ENCODE measurements at regions not wholly inside any gene's neighbourhood (a gene's known extent, or its start where the extent isn't known, plus 50 kb on each side); places are given as distances from the start of the nearest gene placed in this dataset.

- no peak for DNase-seq
- Histone ChIP-seq H3K27me3 (no peaks in the 10 kb centered on the region), H3K36me3 (no peaks in the 10 kb centered on the region), H3K27ac (no peak overlapping the region), H3K4me3 (no peak overlapping the region), H3K9me3 (replicated peaks) (no peaks in the 10 kb centered on the region), H3K4me1 (no peaks in the 10 kb centered on the region)
These were observed 614.1 kb upstream of the NECTIN3 start for GRCh38 chr3:110457508-110457907.

- no peak overlapping the region for H3K4me3 ChIP-seq
- no peak overlapping the region for H3K27ac ChIP-seq
- peak in 1 of 2 experiments; percentile 38 for DNase-seq
- no peaks in the 10 kb centered on the region for H3K9me3 ChIP-seq (replicated peaks)
- H3K36me3 ChIP-seq, result no peaks in the 10 kb centered on the region
- no peaks in the 10 kb centered on the region for H3K4me1 ChIP-seq
- no peaks in the 10 kb centered on the region for H3K27me3 ChIP-seq
These were observed 612.6 kb upstream of the NECTIN3 start for GRCh38 chr3:110459021-110459420.

- H3K4me1 ChIP-seq, result no peaks in the 10 kb centered on the region
- no peaks in the 10 kb centered on the region for H3K9me3 ChIP-seq (replicated peaks)
- no peaks in the 10 kb centered on the region for H3K27me3 ChIP-seq
- no peak for DNase-seq
- no peak overlapping the region for H3K27ac ChIP-seq
- no peak overlapping the region for H3K4me3 ChIP-seq
- H3K36me3 ChIP-seq, result no peaks in the 10 kb centered on the region
These were observed 601.3 kb upstream of the NECTIN3 start for GRCh38 chr3:110470310-110470709.

- Histone ChIP-seq H3K4me3 (no peak overlapping the region), H3K27ac (no peak overlapping the region), H3K9me3 (replicated peaks) (no peaks in the 10 kb centered on the region), H3K4me1 (no peaks in the 10 kb centered on the region), H3K27me3 (no peaks in the 10 kb centered on the region), H3K36me3 (no peaks in the 10 kb centered on the region)
- DNase-seq, result no peak
These were observed 598.2 kb upstream of the NECTIN3 start for GRCh38 chr3:110473405-110473804.

- Histone ChIP-seq H3K27ac (no peak overlapping the region), H3K4me3 (no peak overlapping the region), H3K36me3 (no peaks in the 10 kb centered on the region), H3K9me3 (replicated peaks) (no peaks in the 10 kb centered on the region), H3K27me3 (no peaks in the 10 kb centered on the region), H3K4me1 (peaks cover 8% of the 10 kb centered on the region)
- no peak for DNase-seq
These were observed 597.2 kb upstream of the NECTIN3 start for GRCh38 chr3:110474397-110474796.

- Histone ChIP-seq H3K27me3 (no peaks in the 10 kb centered on the region), H3K27ac (no peak overlapping the region), H3K9me3 (replicated peaks) (no peaks in the 10 kb centered on the region), H3K36me3 (no peaks in the 10 kb centered on the region), H3K4me3 (no peak overlapping the region), H3K4me1 (peaks cover 17% of the 10 kb centered on the region)
- no peak for DNase-seq
These were observed 593.1 kb upstream of the NECTIN3 start for GRCh38 chr3:110478377-110479054.

- Histone ChIP-seq H3K27ac (peak overlapping the region; percentile 45), H3K27me3 (no peaks in the 10 kb centered on the region), H3K9me3 (replicated peaks) (no peaks in the 10 kb centered on the region), H3K36me3 (no peaks in the 10 kb centered on the region), H3K4me3 (no peak overlapping the region), H3K4me1 (peaks cover 17% of the 10 kb centered on the region)
- DNase-seq, result peak; percentile 49 to 79
These were observed 591.9 kb upstream of the NECTIN3 start for GRCh38 chr3:110479731-110480130.

GRCh38 chr3:110485389-110485788, 586.2 kb upstream of the NECTIN3 start:
- Histone ChIP-seq H3K9me3 (replicated peaks) (no peaks in the 10 kb centered on the region), H3K4me3 (no peak overlapping the region), H3K27me3 (no peaks in the 10 kb centered on the region), H3K27ac (no peak overlapping the region), H3K4me1 (peaks cover under 1% of the 10 kb centered on the region; the same call in 1 of the 2 replicates), H3K36me3 (no peaks in the 10 kb centered on the region)
- DNase-seq, result no peak

- H3K4me1 ChIP-seq, result no peaks in the 10 kb centered on the region
- H3K4me3 ChIP-seq, result no peak overlapping the region
- no peaks in the 10 kb centered on the region for H3K27me3 ChIP-seq
- H3K36me3 ChIP-seq, result no peaks in the 10 kb centered on the region
- DNase-seq, result no peak
- no peak overlapping the region for H3K27ac ChIP-seq
- no peaks in the 10 kb centered on the region for H3K9me3 ChIP-seq (replicated peaks)
These were observed 583.8 kb upstream of the NECTIN3 start for GRCh38 chr3:110487840-110488239.

GRCh38 chr3:110491413-110491812, 580.2 kb upstream of the NECTIN3 start:
- no peak overlapping the region for H3K4me3 ChIP-seq
- no peaks in the 10 kb centered on the region for H3K4me1 ChIP-seq
- no peaks in the 10 kb centered on the region for H3K9me3 ChIP-seq (replicated peaks)
- no peaks in the 10 kb centered on the region for H3K36me3 ChIP-seq
- no peaks in the 10 kb centered on the region for H3K27me3 ChIP-seq
- DNase-seq, result no peak
- no peak overlapping the region for H3K27ac ChIP-seq

- no peaks in the 10 kb centered on the region for H3K27me3 ChIP-seq
- H3K4me1 ChIP-seq, result no peaks in the 10 kb centered on the region
- no peak for DNase-seq
- no peak overlapping the region for H3K27ac ChIP-seq
- H3K36me3 ChIP-seq, result no peaks in the 10 kb centered on the region
- H3K4me3 ChIP-seq, result no peak overlapping the region
- no peaks in the 10 kb centered on the region for H3K9me3 ChIP-seq (replicated peaks)
These were observed 578.7 kb upstream of the NECTIN3 start for GRCh38 chr3:110492876-110493275.

GRCh38 chr3:110493438-110494092, 578.1 kb upstream of the NECTIN3 start:
- Histone ChIP-seq H3K4me1 (no peaks in the 10 kb centered on the region), H3K27me3 (no peaks in the 10 kb centered on the region), H3K36me3 (no peaks in the 10 kb centered on the region), H3K9me3 (replicated peaks) (no peaks in the 10 kb centered on the region), H3K27ac (no peak overlapping the region), H3K4me3 (no peak overlapping the region)
- DNase-seq, result no peak

- Histone ChIP-seq H3K4me3 (no peak overlapping the region), H3K4me1 (no peaks in the 10 kb centered on the region), H3K27ac (no peak overlapping the region), H3K27me3 (no peaks in the 10 kb centered on the region), H3K36me3 (no peaks in the 10 kb centered on the region), H3K9me3 (replicated peaks) (no peaks in the 10 kb centered on the region)
- DNase-seq, result no peak
These were observed 577.5 kb upstream of the NECTIN3 start for GRCh38 chr3:110494093-110494490.

- no peaks in the 10 kb centered on the region for H3K36me3 ChIP-seq
- no peaks in the 10 kb centered on the region for H3K9me3 ChIP-seq (replicated peaks)
- no peaks in the 10 kb centered on the region for H3K4me1 ChIP-seq
- H3K27ac ChIP-seq, result no peak overlapping the region
- no peaks in the 10 kb centered on the region for H3K27me3 ChIP-seq
- H3K4me3 ChIP-seq, result no peak overlapping the region
- no peak for DNase-seq
These were observed 576.9 kb upstream of the NECTIN3 start for GRCh38 chr3:110494728-110495127.

- H3K9me3 ChIP-seq (replicated peaks), result no peaks in the 10 kb centered on the region
- H3K4me3 ChIP-seq, result no peak overlapping the region
- H3K27me3 ChIP-seq, result no peaks in the 10 kb centered on the region
- no peaks in the 10 kb centered on the region for H3K36me3 ChIP-seq
- DNase-seq, result no peak
- no peaks in the 10 kb centered on the region for H3K4me1 ChIP-seq
- H3K27ac ChIP-seq, result no peak overlapping the region
These were observed 576.3 kb upstream of the NECTIN3 start for GRCh38 chr3:110495201-110495927.

All from SJCRH30 (cell line).